GM12878 (cell line): ENCODE measurements at regions not wholly inside any gene's neighbourhood (a gene's known extent, or its start where the extent isn't known, plus 50 kb on each side); places are given as distances from the start of the nearest gene placed in this dataset.

Experiments
- ATAC-seq: fragments of 200-7000 bp; cut with Tn5 transposase; 3 replicates; pipeline ENCODE4 v1.9.1; 2020; ENCODE audit warnings: mild to moderate bottlenecking, moderate library complexity
- BruUV-seq: library from RNA; stranded (reverse); fragments of 400-500 nt; replicated peaks from 2 replicates; lab custom pipeline; 2021; lab: Mats Ljungman, UMichigan
- CTCF ChIA-PET: fragments of 300-600 bp; sonication (Branson Sonifier 250); formaldehyde crosslinking; extraction: SDS; loops from one replicate; lab custom pipeline; 2021; ENCODE audit warnings: inconsistent platforms; lab: Yijun Ruan, JAX
- POLR2A ChIA-PET: fragments of 350-600 bp; formaldehyde crosslinking; extraction: SDS; loops from one replicate; lab custom pipeline; 2021; ENCODE audit warnings: inconsistent platforms; lab: Charles Lee
- RAD21 ChIA-PET: fragments of 300-600 bp; sonication (Branson Sonifier 250); formaldehyde crosslinking; loops from one replicate; lab custom pipeline; 2023; ENCODE audit warnings: antibody characterized with exemption; ENCODE audit not compliant: unreplicated experiment; lab: Charles Lee
- SMC1A ChIA-PET: fragments of 300-600 bp; sonication (Branson Sonifier 250); formaldehyde crosslinking; loops from one replicate; lab custom pipeline; 2023; ENCODE audit not compliant: unreplicated experiment, uncharacterized antibody; lab: Charles Lee
- DNase-seq: peaks from one replicate; pipeline ENCODE4 v3.0.0-alpha.2; 2011; ENCODE audit warnings: low read depth, low spot score
- FAIRE-seq: peaks from 3 replicates; lab custom pipeline; 2011; peaks lifted over from hg19 to GRCh38; lab: Jason Lieb, UNC
- H2AFZ ChIP-seq: 2 replicates; pipeline ENCODE4 v1.6.0; 2011; ENCODE audit warnings: low read depth, low read length, control low read depth; ENCODE audit not compliant: control insufficient read depth
- H3K27ac ChIP-seq: 2 replicates; pipeline ENCODE4 v1.5.1; 2011; ENCODE audit warnings: control low read depth; ENCODE audit not compliant: control insufficient read depth, insufficient read depth
- H3K27me3 ChIP-seq, 2 experiments: replicated peaks in 1 of 2; 2 replicates each; pipeline versions ENCODE4 v1.6.0 to v1.6.1; 2011; ENCODE audit warnings: low read length in 1 of 2; ENCODE audit not compliant: control insufficient read depth in 2 of 2, insufficient read depth in 2 of 2
- H3K36me3 ChIP-seq, 2 experiments: 2 replicates each; pipeline ENCODE4 v1.5.1; 2011; ENCODE audit warnings: low read length in 1 of 2; ENCODE audit not compliant: control insufficient read depth in 2 of 2, insufficient read depth in 2 of 2
- H3K4me1 ChIP-seq: 2 replicates; pipeline ENCODE4 v1.6.1; 2011; ENCODE audit warnings: mild to moderate bottlenecking, low read length, moderate library complexity, mixed read lengths; ENCODE audit not compliant: control insufficient read depth, insufficient read depth
- H3K4me2 ChIP-seq: 2 replicates; pipeline ENCODE4 v1.6.0; 2011; ENCODE audit warnings: control low read depth; ENCODE audit not compliant: control insufficient read depth, insufficient read depth
- H3K4me3 ChIP-seq: fragments of 200-600 bp; sonication (generic); 2 replicates; pipeline ENCODE4 v1.5.1; 2016
- H3K79me2 ChIP-seq: 2 replicates; pipeline ENCODE4 v1.6.0; 2011; ENCODE audit warnings: low read length; ENCODE audit not compliant: control insufficient read depth, insufficient read depth
- H3K9ac ChIP-seq: 2 replicates; pipeline ENCODE4 v1.8.0; 2011; ENCODE audit warnings: low read length, control low read depth, mixed read lengths; ENCODE audit not compliant: control insufficient read depth, insufficient read depth
- H3K9me3 ChIP-seq: replicated peaks from 3 replicates; pipeline ENCODE4 v1.5.1; 2011; ENCODE audit warnings: mild to moderate bottlenecking, low read length; ENCODE audit not compliant: control insufficient read depth, insufficient read depth
- H4K20me1 ChIP-seq: 2 replicates; pipeline ENCODE4 v1.6.0; 2011; ENCODE audit not compliant: control insufficient read depth, insufficient read depth
- BCL11A ChIP-seq: IDR thresholded peaks from 2 replicates; pipeline ENCODE4 v1.6.1; 2011; ENCODE audit warnings: low read depth, low read length
- IRF3 ChIP-seq: fragments of 450-650 bp; IDR thresholded peaks from 2 replicates; pipeline ENCODE4 v1.6.1; 2014; ENCODE audit warnings: mild to moderate bottlenecking
- MTA2 ChIP-seq: fragments of 450-650 bp; IDR thresholded peaks from 2 replicates; pipeline ENCODE4 v1.6.1; 2016; ENCODE audit warnings: low read depth, mild to moderate bottlenecking, moderate library complexity
- NFIC ChIP-seq: IDR thresholded peaks from 2 replicates; pipeline ENCODE4 v1.6.1; 2012; ENCODE audit warnings: low read depth, mild to moderate bottlenecking, inconsistent platforms, low read length, moderate library complexity
- NRF1 ChIP-seq: conservative IDR thresholded peaks from 2 replicates; pipeline ENCODE4 v1.6.1; 2011; ENCODE audit warnings: mild to moderate bottlenecking, low read depth, low read length, improper control_type of control experiment
- POLR2AphosphoS5 ChIP-seq: IDR thresholded peaks from 2 replicates; pipeline ENCODE4 v1.6.1; 2011; ENCODE audit warnings: mild to moderate bottlenecking, low read length, inconsistent platforms
- SUPT20H ChIP-seq: IDR thresholded peaks from 2 replicates; pipeline ENCODE4 v1.6.1; 2011; ENCODE audit warnings: low read depth, mild to moderate bottlenecking, low read length, moderate library complexity, borderline replicate concordance; ENCODE audit not compliant: control insufficient read depth
- TARDBP ChIP-seq: IDR thresholded peaks from 2 replicates; pipeline ENCODE4 v1.6.1; 2016; ENCODE audit warnings: borderline replicate concordance
- WGBS: methylation state at CpG from one replicate; pipeline ENCODE4 v1.1.6; 2016; ENCODE audit warnings: low lambda C conversion rate; ENCODE audit not compliant: insufficient replicate concordance, insufficient coverage; ENCODE audit errors: missing lambda C conversion rate; 5-methylcytosine and 5-hydroxymethylcytosine counted together
- in situ Hi-C: fragments of 300-500 bp; cut with MboI; formaldehyde crosslinking; loops from 9 replicates; pipeline ENCODE4 v1.14.3; 2018; ENCODE audit warnings: mixed read lengths
- intact Hi-C: fragments of 100-400 bp; cut with micrococcal nuclease; formaldehyde crosslinking; loops from one replicate; pipeline ENCODE4 v1.14.2; 2022; ENCODE audit not compliant: unreplicated experiment
- TF ChIP-seq, protein P1 (sequence below): IDR thresholded peaks from 2 replicates; pipeline ENCODE4 v1.6.1; 2011; ENCODE audit warnings: low read depth, mild to moderate bottlenecking, low read length, moderate library complexity, borderline replicate concordance; ENCODE audit errors: extremely low read depth
- TF ChIP-seq, protein P2 (sequence below): fragments of 150-350 bp; IDR thresholded peaks from 2 replicates; pipeline ENCODE4 v1.6.1; 2014; ENCODE audit warnings: mild to moderate bottlenecking, low read depth, low read length
- TF ChIP-seq, protein P3 (sequence below): IDR thresholded peaks from 2 replicates; pipeline ENCODE4 v1.6.1; 2011; ENCODE audit warnings: borderline replicate concordance, low read depth, mild to moderate bottlenecking, moderate library complexity, low read length; ENCODE audit not compliant: insufficient read depth, poor library complexity, severe bottlenecking

GRCh38 chr6:168155821-168156741 is 77.1 kb upstream of the FRMD1 start (continued):
- TF ChIP-seq, protein P1, sequence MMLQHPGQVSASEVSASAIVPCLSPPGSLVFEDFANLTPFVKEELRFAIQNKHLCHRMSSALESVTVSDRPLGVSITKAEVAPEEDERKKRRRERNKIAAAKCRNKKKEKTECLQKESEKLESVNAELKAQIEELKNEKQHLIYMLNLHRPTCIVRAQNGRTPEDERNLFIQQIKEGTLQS, result no peak
- no peak for TF ChIP-seq MTA2
- TF ChIP-seq NRF1, result no peak

- in situ Hi-C loops, result no loop called here
- Histone ChIP-seq H3K36me3 (no peaks in the 10 kb centered on the region), H3K79me2 (no peaks in the 10 kb centered on the region), H3K27me3 (no peaks in the 10 kb centered on the region), H3K4me3 (no peak overlapping the region), H3K4me1 (no peaks in the 10 kb centered on the region), H4K20me1 (no peaks in the 10 kb centered on the region), H3K27ac (no peak overlapping the region), H3K9ac (no peak overlapping the region), H3K9me3 (no peaks in the 10 kb centered on the region), H2AFZ (no peak overlapping the region), H3K4me2 (no peak overlapping the region)
- POLR2A ChIA-PET, result no interaction called here
- TF ChIP-seq NFIC (no peak), BCL11A (no peak), TARDBP (no peak), POLR2AphosphoS5 (no peak), SUPT20H (no peak), IRF3 (no peak)
- TF ChIP-seq, protein P2, sequence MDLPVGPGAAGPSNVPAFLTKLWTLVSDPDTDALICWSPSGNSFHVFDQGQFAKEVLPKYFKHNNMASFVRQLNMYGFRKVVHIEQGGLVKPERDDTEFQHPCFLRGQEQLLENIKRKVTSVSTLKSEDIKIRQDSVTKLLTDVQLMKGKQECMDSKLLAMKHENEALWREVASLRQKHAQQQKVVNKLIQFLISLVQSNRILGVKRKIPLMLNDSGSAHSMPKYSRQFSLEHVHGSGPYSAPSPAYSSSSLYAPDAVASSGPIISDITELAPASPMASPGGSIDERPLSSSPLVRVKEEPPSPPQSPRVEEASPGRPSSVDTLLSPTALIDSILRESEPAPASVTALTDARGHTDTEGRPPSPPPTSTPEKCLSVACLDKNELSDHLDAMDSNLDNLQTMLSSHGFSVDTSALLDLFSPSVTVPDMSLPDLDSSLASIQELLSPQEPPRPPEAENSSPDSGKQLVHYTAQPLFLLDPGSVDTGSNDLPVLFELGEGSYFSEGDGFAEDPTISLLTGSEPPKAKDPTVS, result no peak
- TF ChIP-seq, protein P3, sequence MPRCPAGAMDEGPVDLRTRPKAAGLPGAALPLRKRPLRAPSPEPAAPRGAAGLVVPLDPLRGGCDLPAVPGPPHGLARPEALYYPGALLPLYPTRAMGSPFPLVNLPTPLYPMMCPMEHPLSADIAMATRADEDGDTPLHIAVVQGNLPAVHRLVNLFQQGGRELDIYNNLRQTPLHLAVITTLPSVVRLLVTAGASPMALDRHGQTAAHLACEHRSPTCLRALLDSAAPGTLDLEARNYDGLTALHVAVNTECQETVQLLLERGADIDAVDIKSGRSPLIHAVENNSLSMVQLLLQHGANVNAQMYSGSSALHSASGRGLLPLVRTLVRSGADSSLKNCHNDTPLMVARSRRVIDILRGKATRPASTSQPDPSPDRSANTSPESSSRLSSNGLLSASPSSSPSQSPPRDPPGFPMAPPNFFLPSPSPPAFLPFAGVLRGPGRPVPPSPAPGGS, result no peak
- ATAC-seq (no peak), DNase-seq (no peak), FAIRE-seq (no peak)
- RAD21 ChIA-PET, result no interaction called here
- CTCF ChIA-PET, result no interaction called here
- 40% methylated on average over 5 of the region's 5 CpGs for WGBS
- no TSS peak for BruUV-seq
- SMC1A ChIA-PET, result no interaction called here
- intact Hi-C loops, result loop anchor here (10.0 kb wide), 1 partner anchor 730 kb away; no protein-coding TSS in a partner anchor
Measured at GRCh38 chr6:168155193-168155592, 76.2 kb upstream of the FRMD1 start.
